DOHH2 (cell line): ENCODE measurements at regions not wholly inside any gene's neighbourhood (a gene's known extent, or its start where the extent isn't known, plus 50 kb on each side); places are given as distances from the start of the nearest gene placed in this dataset.

ENCODE experiments used
- EZH2phosphoT487 ChIP-seq: fragments of 200-600 bp; sonication (generic); IDR thresholded peaks from 2 replicates; pipeline ENCODE4 v1.6.1; 2017; ENCODE audit warnings: borderline replicate concordance, mild to moderate bottlenecking, antibody characterized with exemption, low read length, moderate library complexity, mixed read lengths
- TF ChIP-seq, protein P1 (sequence below): fragments of 200-600 bp; sonication (generic); IDR thresholded peaks from one replicate; pipeline ENCODE4 v1.5.1; 2014; ENCODE audit warnings: antibody characterized with exemption, mild to moderate bottlenecking, low read depth, low read length; ENCODE audit not compliant: poor library complexity, severe bottlenecking

- TF ChIP-seq, protein P1, sequence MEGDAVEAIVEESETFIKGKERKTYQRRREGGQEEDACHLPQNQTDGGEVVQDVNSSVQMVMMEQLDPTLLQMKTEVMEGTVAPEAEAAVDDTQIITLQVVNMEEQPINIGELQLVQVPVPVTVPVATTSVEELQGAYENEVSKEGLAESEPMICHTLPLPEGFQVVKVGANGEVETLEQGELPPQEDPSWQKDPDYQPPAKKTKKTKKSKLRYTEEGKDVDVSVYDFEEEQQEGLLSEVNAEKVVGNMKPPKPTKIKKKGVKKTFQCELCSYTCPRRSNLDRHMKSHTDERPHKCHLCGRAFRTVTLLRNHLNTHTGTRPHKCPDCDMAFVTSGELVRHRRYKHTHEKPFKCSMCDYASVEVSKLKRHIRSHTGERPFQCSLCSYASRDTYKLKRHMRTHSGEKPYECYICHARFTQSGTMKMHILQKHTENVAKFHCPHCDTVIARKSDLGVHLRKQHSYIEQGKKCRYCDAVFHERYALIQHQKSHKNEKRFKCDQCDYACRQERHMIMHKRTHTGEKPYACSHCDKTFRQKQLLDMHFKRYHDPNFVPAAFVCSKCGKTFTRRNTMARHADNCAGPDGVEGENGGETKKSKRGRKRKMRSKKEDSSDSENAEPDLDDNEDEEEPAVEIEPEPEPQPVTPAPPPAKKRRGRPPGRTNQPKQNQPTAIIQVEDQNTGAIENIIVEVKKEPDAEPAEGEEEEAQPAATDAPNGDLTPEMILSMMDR = no peak
- no peak for TF ChIP-seq EZH2phosphoT487
Measured at GRCh38 chr17:13363771-13364170, 238.0 kb downstream of the HS3ST3A1 start.
